C4-2B (cell line): ENCODE measurements at regions not wholly inside any gene's neighbourhood (a gene's known extent, or its start where the extent isn't known, plus 50 kb on each side); places are given as distances from the start of the nearest gene placed in this dataset.

Source experiments
- H3K27ac ChIP-seq: fragments of 450-650 bp; 2 replicates; pipeline ENCODE4 v1.5.1; 2017
- ZFX ChIP-seq: fragments of 450-650 bp; IDR thresholded peaks from 2 replicates; pipeline ENCODE4 v1.6.1; 2017
- TF ChIP-seq, protein P1 (sequence below): fragments of 450-650 bp; conservative IDR thresholded peaks from 2 replicates; pipeline ENCODE4 v1.5.1; 2017; ENCODE audit warnings: mild to moderate bottlenecking

DNA sequence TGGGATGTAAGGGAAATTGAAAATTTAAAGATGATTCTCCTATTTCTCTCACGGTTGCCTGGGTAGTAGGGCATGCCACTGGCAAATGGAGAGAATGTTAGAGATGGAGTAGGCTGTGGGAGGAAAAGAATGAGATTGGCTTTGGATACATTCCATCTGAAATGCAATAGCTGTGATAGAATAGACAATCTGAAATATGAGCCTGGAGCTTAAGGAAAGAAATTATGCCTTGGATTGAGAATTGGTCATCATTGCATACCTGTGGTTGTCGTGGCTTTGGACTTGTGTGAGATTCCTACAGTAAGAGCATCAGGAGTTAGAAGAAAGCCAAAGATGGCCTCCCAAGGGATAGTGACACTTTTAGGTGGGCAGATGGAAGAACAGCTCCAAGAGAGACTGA lies 305.1 kb upstream of the SLC10A2 start:
- TF ChIP-seq, protein P1, sequence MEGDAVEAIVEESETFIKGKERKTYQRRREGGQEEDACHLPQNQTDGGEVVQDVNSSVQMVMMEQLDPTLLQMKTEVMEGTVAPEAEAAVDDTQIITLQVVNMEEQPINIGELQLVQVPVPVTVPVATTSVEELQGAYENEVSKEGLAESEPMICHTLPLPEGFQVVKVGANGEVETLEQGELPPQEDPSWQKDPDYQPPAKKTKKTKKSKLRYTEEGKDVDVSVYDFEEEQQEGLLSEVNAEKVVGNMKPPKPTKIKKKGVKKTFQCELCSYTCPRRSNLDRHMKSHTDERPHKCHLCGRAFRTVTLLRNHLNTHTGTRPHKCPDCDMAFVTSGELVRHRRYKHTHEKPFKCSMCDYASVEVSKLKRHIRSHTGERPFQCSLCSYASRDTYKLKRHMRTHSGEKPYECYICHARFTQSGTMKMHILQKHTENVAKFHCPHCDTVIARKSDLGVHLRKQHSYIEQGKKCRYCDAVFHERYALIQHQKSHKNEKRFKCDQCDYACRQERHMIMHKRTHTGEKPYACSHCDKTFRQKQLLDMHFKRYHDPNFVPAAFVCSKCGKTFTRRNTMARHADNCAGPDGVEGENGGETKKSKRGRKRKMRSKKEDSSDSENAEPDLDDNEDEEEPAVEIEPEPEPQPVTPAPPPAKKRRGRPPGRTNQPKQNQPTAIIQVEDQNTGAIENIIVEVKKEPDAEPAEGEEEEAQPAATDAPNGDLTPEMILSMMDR, result no peak
- no peak for TF ChIP-seq ZFX
- H3K27ac ChIP-seq, result no peak overlapping the region

DNA sequence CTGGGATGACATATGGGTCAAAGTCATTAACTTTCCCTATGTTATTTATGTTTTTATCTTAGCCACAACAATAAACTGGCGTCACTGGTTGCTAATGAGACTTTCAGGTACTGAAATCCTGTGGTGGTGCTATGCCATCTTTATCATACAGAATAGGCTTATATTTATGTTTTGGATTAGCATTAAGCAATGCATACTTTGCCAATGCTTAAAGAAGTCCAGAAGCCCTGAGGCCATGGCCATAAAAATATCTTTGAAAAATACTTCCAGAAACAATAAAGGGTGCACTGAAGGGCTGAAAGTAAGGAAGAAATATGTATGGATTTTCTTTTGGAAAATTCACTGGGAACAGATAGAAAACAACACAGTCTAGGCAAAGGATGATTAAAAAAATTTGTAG lies 304.6 kb upstream of the SLC10A2 start:
- H3K27ac ChIP-seq, result no peak overlapping the region
- no peak for TF ChIP-seq ZFX
- TF ChIP-seq, protein P1, result no peak

DNA sequence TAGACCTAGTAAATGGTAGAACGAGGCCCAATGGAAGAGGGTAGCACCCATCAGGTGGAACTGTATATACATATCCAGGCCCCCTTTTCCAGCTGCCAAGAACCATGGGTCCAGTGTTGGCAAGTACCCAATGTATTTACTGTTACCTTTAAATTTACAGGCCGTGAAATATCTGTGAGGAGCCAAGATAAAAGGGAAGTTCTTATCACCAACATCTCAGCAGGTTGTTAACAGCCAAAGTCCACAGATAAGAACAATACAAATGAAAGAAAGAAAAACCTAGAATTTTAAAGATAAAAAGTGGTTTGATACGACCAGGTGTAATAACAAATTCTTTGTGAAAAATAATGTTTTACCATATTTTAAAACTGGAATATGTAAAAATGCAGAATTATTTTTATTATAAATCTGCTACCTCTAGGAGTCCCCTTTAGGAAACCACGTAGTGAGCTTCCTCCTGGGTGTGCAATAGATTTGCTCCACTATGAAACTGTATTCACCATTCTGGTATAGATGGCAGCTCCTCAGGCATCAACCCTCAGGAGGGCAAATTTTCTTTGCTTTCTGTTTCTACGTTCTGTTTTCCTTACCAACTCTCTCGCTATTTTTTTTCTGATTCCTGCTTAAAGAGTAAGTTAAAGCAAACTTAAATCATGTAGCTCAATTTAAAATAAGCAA lies 292.2 kb upstream of the SLC10A2 start:
- TF ChIP-seq, protein P1, result no peak
- no peak for TF ChIP-seq ZFX
- no peak overlapping the region for H3K27ac ChIP-seq

DNA sequence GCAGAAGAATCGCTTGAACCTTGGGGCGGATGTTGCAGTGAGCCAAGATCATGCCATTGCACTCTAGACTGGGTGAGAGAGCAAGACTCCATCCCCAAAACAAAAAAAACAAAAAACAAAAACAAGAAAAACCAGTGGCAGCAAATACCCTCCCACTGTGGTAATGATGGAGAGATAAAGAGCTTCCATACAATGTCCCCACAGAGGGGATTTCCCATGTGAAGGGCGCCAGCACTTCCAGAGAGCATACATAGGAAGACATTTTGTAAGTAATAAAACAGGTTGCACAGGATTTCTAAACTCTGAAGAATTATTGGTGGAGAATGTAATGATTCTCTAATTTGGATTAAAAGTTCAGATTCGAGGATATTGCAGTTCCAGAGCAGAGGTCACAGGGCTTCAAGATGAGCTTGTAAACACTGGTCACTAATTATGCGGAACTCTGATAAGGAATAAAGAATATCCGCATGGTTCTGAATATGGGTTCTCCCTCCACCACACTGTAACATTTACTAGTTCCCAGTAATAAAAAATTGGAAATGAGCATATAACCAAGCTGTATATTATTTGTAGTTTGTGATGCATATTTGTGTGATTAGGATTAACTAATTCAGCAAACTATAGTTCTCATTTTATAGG lies 290.1 kb upstream of the SLC10A2 start:
- TF ChIP-seq ZFX, result no peak
- TF ChIP-seq, protein P1, result no peak

DNA sequence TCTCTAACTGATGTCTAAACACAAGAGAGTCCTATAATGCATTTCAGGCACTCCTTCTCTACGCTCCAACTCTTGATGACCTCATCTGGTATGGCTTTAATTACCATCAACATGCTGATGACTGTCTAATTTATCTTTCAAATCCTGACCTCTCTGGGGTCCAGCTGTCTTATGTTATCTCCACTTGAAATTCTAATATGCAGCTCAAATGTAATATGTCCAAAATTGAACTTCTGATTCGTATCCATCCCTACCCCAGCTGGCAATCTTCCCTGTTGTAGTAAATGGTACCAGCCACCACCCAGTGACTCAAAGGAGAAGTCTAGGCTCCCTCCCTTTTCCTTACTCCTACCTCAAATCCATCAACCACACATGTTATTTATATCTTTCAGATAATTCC lies 288.0 kb upstream of the SLC10A2 start:
- TF ChIP-seq, protein P1, result no peak
- H3K27ac ChIP-seq, result no peak overlapping the region

More for the DNA sequence above, 290.1 kb upstream of the SLC10A2 start:
- H3K27ac ChIP-seq, result no peak overlapping the region

DNA sequence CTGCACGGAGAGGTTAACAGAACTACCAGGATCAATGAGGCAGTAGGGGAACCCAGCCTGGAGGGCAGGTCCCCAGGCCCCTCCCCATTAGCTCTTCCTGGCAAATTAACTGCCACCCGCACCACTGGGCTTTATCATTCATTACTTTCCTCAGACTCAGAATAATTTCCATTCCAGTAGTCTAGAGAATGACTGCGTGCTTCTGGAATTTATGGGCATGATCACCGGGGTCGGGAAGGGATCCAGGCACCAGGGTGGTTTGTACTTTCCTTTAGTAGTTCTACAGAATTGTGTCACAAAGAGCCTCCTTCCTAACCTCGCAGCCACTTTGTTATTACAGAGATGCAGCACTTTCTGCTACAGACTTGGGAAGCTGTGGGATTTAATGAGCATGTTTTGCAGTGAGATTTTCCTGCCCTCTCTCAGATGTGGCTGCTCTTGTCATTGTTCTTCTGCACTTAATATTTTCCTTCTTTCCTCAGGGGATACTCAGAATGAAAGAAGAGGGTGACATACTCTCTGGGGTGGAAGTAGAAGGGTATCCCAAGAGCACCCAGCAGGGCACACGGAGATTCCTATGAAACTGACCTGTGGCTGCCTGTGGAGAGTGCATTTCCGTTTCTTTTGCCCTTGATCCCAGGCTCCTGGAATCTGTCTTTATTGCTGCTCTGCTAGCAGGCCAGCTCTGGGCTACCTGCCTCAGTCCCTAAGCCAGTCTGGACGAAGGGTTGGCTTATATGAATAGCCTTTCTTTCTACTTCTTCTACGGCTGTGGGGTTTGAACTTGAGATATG lies 285.0 kb upstream of the SLC10A2 start:
- TF ChIP-seq, protein P1, result no peak
- TF ChIP-seq ZFX, result no peak
- H3K27ac ChIP-seq, result no peak overlapping the region

DNA sequence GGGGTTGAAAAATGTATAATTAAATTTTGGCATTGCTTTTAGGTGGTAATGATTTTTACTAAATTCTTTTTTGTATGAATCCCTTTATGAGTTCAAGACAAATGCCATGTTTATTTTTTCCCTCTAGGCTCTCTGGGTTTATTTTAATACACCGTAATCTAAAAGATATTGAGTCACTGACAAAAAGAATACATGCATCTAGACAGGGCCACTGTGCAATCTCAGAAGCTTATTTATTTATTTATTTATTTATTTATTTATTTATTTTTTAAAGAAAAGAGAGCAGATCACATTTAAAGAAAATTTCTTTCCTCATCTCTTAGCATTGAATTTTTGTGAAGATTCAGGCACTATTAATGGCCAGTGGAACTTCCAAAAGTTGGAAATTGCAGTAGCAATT lies 283.9 kb upstream of the SLC10A2 start:
- H3K27ac ChIP-seq, result no peak overlapping the region
- TF ChIP-seq, protein P1, result no peak
- no peak for TF ChIP-seq ZFX
